ENCODE measurements at regions not wholly inside any gene's neighbourhood (a gene's known extent, or its start where the extent isn't known, plus 50 kb on each side); places are given as distances from the start of the nearest gene placed in this dataset.

DNA sequence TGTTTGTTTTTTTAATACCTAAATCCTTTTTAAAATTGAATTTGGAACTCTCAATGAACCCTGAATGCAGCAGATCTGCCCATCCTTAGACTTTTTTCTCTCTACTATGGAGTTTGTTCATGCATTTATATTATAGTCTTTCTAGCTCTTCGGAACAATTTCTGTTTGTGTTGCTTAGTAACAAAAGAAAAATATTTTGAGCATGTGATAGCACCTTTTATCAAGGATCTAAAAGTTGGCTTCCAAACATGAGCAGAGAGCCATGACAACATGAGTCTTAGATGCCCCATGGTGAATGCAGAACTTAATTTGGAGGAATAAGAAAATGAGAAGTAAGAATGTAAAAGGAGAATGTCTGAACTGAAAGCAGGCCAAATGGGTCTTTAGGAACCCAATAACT, 133.7 kb downstream of the EDN1 start:
- DNase-seq (ENCODE audit: low spot score), result no peak

DNA sequence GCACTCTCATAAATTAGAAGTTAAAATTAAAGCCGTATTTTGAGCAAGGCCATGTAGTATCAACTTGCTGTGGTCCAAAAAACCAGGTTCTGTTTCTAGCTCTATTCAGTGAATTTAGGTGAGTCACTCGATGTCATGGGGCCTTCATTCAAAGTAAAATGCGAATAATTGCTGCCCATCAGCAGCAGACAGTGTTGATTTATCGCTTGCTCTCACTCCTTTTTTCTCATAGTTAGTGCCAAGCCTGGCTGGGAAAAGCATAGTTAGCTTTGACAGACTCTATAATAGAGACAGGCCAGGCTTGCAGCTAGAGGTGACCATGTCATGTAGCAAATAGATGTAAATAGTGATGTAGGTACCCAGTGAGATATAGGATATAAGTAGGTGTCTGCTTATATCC, 136.0 kb downstream of the EDN1 start:
- DNase-seq (ENCODE audit: low spot score), result no peak

DNA sequence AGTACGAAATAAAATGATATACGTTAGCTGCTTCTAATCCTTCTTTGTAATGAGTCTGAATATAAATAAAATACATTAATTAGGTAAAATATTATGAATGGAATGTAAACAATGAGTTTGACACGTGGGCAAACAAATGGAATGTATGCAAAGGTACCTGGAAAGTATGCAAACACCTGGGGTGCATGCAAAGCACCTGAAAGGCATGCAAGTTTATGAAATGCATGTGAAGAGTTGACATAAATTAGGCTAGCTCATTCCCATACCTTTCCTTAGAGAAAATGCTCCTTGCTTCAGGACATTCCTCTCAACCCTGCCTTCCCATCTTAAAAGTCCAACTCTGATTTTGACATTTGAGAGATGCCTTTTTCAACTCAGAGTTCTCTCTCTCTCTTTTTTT, 140.9 kb downstream of the EDN1 start:
- no peak for DNase-seq (ENCODE audit: low spot score)

DNA sequence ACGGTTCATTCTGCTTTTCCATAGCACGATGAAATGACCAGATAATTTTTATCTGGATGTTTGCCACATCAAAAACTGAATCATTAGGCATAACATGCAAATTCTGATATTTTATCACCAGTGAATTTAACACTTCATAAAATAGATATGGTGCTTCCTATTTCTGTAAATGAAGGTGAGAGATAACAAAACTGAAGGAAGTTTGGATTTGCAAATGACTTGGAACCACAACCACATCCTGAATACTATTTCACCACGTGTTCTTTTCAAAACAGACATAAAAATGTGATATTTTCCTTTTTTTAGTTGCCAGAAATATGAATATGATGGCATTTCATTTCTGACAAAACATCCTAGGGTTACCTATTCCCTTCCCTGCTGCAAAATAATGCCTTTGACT, 146.1 kb downstream of the EDN1 start:
- DNase-seq (ENCODE audit: low spot score), result no peak

DNA sequence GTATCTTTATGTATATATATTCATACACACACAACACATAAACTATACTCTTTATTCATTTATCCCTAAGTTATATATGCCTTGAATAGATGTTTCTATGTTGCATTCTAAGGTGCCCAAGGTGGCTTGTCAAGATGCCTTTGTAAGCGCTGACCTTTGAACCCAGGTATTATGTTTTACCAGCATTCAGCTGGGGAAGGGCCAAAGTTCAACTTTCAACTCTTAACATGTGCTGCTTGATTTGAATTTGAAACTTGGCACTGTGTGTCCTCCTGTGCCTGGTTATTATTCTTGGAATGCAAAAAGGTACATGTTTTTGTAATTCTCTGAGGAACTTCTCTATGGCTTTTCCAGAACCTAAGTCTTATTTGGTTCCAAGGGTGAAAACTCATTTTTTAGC, 146.5 kb downstream of the EDN1 start:
- no peak for DNase-seq (ENCODE audit: low spot score)

DNA sequence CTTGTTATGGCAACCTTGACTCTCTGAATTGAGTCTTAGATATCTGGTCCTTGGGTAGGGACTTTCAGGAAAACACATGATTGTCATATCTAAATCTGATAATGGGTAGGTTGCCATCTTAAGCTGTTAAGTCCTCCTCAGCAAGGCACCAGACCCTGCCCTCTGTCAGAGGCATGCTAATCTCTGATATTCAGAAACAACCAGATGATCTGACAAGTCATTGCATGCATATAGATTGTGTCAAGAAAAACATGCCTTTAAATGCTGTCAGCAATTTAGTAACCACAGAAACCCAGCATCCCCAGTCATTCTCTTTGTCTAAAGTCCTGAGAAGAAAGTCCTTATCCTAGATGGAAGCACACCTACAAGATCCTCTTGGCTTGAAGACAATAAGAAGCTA, 149.1 kb downstream of the EDN1 start:
- no peak for DNase-seq (ENCODE audit: low spot score)

DNA sequence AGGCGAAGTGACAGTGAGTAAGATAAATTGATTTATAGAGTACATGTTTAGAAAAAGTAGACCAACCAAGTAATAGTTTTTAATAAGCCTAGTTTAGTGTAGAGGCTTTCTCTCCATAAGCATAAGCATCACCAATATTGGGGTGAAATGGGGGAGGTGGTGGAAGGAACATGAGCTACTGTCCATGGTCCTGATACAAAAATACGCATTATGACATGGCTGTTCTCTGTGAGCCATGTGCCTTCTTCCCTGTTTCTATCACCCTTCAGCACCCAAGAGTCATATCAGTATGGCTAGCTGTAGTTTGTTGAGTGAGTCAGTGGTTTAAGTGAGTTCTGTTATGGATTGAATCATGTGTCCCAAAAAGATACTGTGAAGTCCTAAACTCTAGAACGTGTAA, 150.8 kb downstream of the EDN1 start:
- DNase-seq (ENCODE audit: low spot score), result peak; percentile 19

DNA sequence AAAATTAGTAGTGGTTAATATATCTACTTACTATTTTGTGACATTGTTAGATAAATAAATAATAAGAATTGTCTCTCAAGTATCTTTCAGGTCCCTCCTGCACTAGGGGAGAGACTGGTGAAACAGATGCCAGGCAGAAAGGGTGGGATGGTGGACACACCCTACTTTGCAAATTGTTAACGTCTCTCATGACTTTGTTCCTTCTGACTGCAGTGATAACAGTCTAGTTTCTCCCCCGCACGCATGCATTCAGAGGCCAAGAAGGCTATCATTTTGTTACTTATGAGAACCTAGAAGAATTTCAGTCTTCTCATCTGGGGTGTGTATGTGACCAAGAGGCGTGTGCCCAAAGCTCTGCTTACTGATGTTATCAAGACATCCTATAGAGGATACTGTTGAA, 152.3 kb downstream of the EDN1 start:
- DNase-seq (ENCODE audit: low spot score), result no peak

DNA sequence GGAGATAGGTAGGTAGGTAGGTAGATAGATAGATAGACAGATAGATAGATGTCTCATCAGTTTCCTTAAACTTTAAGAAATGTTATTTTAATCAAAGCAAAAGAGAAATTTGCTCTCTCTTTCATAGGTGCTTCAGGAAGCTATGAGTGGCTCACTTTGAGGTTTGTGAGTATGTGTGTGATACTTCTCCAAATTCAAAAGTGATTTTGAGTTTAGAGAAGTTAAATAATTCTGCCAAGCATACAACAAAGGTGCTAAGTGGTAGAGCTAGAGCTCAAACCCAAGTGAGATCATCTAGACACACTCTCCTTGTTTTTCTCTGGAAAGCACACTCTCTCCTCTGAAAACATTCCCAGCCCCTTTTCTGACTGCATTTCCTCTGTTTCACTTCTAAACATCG, 156.2 kb downstream of the EDN1 start:
- no peak for DNase-seq (ENCODE audit: low spot score)

DNA sequence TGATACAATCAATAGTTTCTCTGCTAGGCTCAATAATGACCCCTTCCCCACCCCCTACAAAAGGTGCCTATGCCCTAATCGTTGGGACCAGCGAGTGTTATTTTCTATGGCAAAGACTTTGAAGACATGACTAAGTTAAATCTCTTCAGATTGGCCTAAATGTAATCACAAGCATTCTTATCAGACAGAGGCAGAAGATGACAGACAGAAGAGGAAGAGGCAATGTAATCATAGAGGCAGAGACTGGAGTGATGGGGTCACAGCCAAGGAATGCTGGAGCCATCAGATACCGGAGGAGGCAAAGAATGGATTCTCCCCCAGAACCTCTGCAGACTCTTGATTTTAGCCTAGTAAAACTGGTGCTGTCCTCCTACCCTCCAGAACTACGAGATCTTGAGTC, 159.3 kb downstream of the EDN1 start:
- no peak for DNase-seq (ENCODE audit: low spot score)

DNA sequence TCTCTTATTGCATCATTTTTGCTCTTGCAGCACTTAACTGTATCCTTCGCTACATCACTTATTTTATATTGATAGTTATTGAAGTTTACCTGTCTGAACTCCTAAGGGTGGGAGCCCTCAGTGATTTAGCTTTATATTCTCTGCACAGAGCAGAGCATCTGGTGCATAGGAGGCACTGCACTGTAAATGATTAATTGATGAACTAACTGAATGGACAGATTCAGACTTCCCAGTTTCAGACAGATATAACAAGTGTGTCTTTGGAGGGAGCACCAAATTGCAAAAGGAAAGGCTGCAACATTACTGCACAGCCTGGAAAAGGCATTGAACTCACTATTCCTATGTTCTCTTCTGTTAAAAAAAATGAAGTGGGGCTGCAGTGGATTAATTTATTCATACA, 160.3 kb downstream of the EDN1 start:
- DNase-seq (ENCODE audit: low spot score), result no peak

DNA sequence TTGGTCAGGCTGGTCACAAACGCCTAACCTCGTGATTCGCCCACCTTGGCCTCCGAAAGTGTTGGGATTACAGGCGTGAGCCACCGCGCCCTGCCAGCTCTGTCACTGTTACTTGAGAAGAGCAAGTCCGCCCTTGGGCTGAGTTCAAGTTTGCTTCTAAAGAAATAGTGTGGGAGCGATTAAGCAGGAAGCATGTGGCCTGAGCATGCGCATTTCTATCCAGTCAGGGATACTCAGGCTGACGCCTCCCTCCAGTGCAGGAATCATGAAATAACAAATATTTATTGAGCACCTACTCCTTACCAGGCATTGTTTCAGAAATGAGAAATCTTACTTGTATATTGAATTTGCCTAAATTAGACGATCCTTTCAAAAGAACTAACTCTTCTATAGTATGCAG, 166.2 kb downstream of the EDN1 start:
- DNase-seq (ENCODE audit: low spot score), result no peak

DNA sequence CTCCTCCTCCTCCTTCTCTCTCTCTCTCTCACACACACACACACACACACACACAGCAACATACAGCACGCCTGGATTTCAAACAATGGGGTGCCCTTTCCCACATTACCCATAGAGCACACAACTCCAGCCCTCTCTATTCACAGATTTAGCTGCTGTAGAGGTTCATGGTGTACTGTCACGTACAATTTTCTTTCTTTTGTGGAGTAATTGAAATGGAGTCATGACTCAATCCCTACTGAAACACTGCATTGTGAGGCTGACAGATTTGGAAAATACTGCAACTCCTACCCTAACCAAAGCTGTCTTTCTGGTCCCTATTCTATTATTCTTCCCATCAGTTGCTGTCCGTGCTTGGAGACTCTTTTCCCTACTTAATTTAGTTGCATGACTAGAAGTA, 166.9 kb downstream of the EDN1 start:
- no peak for DNase-seq (ENCODE audit: low spot score)

DNA sequence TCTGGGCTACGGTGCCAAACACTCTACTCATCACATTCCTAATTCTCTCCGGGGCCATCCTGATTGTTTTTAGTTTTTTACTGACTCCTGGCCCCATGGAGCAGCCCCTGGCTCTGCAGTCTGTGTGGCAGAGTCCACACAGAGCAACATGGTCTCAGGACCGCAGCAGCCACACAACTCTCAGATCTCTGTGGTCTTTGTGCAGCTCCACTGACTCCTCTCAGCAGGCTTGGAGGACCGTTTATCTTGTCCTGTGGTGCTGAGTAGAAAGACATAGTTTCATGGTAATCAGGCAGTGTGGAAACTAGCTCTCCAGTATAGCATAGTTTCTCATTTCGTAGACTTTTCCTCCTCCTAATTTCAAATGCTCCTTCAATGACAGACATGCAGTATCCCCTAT, 168.4 kb downstream of the EDN1 start:
- DNase-seq (ENCODE audit: low spot score), result no peak

DNA sequence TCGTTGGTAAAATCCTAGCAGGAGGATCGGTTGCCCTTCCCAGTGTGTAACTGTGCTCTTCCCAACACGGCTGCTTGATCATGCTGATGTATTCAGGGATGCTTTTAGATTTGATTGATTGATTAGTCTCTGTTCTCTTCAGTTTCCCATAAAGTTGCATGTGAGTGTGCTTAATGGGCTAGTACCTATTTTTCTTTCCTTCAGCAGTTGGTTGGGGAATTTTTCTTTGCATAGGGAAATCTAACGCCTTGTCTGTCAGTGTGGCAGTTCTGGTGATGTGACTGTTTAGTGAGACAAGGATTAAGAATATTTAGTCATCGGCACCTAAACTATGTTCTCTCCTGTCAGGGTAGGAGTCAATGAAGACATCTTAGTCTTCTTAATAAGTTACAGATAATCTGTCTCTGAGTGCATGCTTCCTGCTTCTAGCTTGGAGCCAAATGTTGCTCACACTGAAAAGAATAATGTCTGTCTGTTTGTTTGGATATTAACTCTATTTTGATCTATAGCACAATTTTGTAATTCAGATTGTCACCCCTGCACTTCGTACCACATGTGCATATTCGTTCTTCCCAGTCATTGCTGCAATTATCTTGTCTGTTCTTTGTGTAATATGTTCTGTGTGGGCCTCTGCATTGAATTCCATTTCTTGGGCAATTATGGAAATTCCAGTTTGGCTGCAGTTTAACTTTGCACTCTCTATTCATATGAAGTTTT, 169.9 kb downstream of the EDN1 start:
- DNase-seq (ENCODE audit: low spot score), result no peak

DNA sequence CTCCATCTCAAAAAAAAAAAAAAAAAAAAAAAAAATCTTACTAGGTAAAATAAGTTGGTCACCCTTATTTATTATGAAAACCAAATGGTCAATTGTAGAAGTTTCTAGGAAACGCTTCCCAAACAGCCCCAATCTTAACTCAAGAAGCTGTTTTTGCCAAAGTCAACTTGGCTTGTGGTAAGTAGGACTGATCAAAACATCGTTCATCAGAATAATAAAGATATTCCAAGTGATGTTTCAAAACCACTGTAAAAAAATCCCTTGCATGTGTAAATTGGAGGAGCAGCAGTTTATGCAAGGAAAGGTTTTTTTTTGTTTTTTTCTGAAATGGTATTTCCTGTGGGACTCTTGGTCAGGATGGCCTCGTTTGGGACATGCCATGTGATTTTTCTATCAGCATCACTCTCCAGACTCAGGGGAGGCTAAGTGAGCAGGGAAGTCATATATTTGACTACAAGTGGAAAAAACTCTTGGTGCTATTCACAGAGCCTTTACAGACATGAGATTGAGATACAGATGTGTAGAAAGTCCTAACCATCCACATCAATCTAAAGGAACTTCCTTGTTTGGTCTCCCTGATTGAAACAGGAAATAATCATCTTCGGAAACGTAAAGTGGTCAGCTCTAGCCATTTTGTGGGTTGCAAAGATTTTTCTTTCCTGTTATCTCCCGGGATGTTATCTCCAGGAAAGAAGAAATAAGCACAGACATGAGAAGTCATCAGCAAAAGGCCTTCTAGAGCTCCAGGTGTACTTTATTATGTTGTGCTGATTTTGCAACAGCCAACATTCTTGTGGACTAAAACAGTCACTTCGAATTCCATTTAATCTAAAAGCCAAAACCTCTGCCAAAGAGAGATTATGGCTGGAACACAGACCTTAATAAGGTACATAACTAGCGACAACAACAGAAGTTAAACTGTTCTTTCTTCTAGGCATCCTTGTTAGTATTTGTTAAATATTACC, 177.8 kb downstream of the EDN1 start:
- peak; percentile 31 for DNase-seq (ENCODE audit: low spot score)

DNA sequence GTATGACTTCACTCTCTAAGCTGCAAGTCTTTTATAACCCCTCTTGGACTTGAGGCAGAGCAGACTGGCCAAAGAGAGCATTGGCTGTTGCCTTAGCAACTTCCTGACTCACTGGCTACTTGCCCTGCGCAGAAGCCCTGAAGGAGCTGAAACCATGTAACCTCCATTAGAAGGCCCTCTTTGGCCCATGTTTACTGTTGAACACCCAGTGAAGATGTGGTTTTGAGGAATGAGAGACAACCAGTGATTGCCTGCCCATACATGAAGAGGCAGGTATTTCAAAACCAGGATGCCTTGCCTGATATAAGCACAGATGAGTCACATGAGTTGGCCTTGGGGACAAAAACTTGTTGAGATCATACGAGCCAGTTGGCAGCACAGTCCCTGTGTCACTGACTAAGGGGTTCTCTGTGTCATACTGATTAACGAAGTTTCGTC, 182.5 kb downstream of the EDN1 start:
- peak; percentile 83 for DNase-seq (ENCODE audit: low spot score)

DNA sequence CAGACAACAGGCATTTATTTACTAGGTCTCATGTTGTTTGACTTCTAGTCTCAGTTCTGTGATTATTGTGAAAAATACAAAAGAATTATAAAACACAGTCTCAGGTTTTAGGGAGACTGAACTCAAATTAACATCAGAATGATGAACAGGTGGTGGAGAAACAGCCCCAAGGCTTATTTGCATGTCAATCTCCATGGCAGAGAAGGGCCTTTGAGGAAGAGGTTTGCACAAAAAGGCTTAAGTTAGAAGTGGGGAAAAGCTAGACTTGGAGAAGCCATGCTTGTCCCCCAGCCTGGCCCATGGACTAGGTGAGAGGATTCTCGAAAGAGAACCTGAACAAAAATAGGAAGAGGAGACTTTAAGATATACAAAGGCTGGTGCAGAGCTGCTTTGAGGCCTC, 183.3 kb downstream of the EDN1 start:
- DNase-seq (ENCODE audit: low spot score), result no peak

DNA sequence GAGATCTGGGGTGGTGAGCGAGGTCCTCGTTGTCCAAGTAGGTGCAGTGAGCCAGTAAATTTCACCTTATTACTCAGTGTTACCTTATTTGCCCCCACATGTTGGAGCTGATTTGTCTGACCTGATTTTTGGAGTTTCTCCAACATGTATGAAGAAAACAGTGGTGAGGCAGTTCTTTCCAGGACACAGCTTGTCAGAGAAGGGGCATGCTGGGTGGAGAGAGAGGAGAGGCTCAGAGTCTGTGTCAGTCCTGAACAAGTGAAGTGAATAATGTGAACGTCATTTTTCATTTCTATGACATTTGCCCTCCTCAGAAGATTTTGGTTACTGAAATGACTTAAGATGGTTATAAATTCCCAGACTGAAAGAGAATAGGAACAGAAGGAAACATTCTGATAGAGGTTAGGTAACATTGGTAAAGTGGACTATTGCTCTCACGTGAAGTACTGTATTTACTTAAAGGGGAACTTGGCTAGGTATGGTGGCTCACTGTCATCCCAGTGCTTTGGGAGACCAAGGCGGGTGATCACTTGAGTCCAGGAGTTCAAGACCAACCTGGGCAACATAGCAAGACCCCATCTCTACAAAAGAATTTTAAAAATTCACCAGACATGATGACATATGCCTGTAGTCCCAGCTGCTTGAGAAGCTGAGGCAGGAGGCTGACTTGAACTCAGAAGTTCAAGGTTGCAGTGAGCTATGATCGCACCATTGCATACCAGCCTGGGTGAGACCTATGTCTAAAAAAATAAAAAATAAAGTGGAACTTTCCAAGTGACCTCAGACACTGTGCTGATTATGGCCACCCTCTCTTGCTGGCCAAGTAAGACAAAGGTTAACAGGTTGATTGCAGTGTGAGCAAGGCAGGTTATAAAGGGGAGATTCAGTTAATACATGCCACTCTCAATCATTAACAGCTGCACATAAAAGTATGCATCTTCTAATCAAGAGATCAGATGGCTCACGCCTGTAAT, 184.3 kb downstream of the EDN1 start:
- no peak for DNase-seq (ENCODE audit: low spot score)

DNA sequence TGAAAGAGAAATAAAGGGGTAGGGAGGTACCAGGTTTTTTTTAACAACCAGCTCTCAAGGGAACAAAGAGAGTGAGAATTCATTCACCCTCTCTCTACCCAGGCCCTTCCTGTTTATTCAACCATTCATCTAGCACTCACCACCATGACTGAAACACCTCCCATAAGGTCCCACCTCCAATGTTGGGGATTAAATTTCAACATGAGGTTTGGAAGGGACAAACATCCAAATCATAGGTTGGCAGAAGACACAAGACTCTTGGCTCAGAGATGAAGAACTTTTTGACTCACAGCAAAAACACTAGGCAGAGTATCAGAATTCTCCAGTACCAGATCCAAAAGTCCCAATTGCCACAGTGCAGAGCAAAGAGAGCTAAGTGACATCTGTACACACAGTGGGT, 186.3 kb downstream of the EDN1 start:
- no peak for DNase-seq (ENCODE audit: low spot score)

DNA sequence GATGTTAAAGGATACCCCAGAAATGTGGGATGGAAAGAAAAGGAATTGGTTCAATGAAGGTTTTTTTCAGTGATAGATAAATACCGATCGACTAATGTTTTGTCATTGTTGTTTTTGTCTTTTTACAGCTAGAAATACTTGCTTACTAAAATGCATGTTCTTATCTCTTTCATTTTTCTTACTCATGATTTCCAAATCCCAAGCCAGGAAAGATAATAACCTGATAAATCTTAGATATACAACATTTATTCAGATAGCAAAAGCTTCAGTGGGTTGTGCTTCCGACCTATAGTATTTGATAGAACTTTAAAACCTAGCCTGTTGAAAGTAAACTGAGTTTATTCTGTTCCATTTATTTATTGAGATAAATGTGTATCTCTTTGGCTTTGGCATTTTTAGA, 187.5 kb downstream of the EDN1 start:
- DNase-seq (ENCODE audit: low spot score), result no peak

DNA sequence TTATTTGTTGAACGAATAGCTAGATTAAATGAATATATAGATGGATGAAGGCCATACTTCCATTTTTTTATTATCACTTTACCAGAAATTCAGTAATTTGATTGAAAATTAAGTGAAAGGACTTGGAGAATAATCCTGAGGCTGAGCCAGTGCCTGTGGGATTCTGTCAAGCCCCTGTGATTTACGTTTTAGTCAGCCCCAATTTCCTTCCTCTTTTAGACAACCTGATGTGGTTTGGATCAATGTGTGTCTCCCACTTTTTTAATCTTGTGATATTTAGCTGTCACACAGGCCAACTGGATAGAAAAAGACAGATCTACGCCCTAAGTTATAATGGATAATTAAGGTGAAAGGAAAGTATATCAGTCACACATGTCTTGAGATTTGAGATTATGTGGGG, 188.8 kb downstream of the EDN1 start:
- DNase-seq (ENCODE audit: low spot score), result no peak
